Right ventricle myocardium inferior (tissue), 1 donor: ENCODE measurements at regions not wholly inside any gene's neighbourhood (a gene's known extent, or its start where the extent isn't known, plus 50 kb on each side); places are given as distances from the start of the nearest gene placed in this dataset.
A peak's percentile ranks its signal among the peaks of the same experiment; 100 is the strongest.

ENCODE experiments used
- ATAC-seq: fragments of 200-7000 bp; cut with Tn5 transposase; one replicate; pipeline ENCODE4 v1.9.1; 2020; ENCODE audit warnings: mild to moderate bottlenecking, moderate library complexity
- DNase-seq: peaks from one replicate; pipeline ENCODE4 v3.0.0; 2021; ENCODE audit errors: missing footprints
- intact Hi-C: fragments of 100-400 bp; cut with DNase I; formaldehyde crosslinking; loops from one replicate; pipeline ENCODE4 v1.11.0; 2022
- donor health status: DM: no; HTN: yes; CAD: no; lungs with severe emphysema.

DNA sequence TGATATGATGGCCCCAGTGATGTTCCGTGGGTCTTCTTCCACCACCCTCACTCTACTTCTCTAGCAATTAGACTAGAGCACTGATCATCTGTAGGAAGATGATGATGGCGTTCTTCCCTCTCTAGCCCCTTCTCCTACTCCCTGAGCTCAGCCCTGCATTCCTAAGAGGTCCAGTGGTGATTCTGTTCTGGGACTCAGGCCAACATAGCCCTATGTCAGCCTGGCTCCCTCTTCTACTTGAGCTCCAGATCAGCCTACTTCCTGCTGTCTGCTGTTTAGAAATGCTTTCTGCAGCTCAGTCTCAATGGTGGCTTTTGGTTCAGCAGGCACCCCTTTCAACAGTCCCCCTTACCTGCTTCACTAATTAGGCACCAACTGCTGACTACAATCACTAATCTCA is 86.1 kb upstream of the ZBED5 start:
- intact Hi-C loops = no loop called here
- DNase-seq (no peak), ATAC-seq (peak; percentile 62)

DNA sequence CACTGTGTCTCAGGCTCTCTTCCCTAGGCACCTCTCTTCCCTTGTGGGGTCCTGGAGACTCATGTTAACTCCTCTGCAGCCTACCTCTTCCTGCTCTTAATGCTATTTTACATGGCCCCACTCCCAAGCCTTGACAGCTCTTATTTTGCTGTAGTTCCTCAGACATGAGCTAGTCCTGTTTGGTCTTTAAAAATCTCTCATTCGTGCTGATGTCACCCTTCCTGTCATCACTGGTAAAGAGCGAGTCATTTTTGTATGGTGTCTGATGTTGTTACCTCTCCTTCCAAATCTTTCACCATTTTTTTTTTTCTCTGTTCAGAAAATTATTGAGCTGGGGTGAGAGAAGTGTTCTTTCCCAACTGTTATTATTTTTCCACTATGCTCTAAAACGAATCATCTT is 84.8 kb upstream of the ZBED5 start:
- intact Hi-C loops = no loop called here
- no peak for ATAC-seq

DNA sequence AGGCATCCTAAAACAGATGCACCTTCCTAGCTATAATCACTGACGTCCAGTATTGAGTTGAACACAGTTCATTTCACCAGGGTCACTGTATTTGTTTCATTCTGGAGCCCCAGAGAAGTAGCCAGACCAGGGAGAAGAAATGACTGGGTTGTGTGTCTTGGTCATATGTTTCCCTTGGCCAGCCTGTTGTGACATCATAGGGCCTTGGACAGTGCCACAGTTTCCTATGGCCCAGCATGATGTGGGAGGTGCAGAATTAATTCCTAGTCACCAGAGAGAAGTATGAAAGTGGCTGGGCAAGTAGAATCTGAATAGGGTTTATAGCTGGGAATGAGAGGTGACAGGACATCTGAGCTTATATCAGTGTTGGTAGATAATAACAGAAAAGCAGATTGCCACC is 84.0 kb upstream of the ZBED5 start:
- ATAC-seq = no peak
- no peak for DNase-seq
- intact Hi-C loops = no loop called here

More for the DNA sequence above, 84.8 kb upstream of the ZBED5 start:
- DNase-seq = no peak

DNA sequence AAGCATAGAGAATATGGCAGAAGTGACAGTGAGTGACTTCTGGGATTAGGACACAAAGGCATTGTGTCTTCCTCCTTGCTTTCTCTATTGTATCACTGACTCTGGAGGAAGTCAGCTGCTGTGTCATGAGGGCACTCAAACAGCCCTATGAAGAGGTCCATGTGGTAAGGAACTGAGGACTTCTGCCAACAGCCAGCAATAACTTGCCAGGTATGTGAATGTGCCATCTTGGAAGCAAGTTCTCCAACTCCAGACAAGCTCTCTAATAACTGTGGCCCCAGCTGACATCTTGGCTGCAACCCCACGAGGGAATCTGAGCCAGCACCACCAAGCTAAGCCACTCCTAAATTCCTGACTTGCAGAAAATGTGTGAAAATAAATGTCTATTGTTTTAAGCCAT is 83.6 kb upstream of the ZBED5 start:
- intact Hi-C loops = no loop called here
- no peak for DNase-seq
- ATAC-seq = peak; percentile 20

DNA sequence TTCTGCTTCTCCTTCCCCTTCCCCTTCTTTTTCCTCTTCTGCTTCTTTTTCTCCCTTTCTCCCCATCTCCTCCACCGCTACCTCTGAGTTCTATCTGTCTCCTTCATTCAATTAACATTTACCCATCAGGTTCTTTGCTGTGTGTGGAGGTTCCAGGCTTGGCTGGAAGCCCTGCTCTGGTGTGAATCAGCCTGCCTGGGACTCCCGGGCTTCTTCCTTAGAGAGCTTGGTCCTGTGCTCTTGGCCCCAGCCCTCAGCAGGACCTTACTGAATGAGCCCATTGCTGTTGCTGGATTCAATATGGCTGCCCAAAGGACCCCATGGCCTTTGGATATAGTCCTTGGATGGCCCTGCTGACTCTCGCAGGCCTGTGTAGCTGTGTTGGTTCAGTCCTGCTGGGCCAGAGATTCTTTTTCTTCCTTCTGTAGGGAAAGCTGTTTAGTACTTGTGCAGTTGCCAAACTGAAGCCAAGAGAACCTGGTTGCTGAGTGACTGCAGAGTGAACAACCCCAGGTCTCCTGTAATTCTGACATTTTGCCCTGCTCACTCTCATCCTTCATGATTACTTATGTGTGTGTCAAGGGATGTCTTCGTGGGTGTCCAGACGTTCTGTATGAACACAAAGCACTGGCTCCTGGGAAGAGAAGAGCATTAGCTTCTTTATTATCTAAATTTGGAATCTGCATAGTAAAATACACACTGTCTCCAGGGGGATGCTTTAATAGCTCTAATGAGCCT is 81.0 kb upstream of the ZBED5 start:
- intact Hi-C loops = no loop called here
- ATAC-seq (no peak), DNase-seq (no peak)

DNA sequence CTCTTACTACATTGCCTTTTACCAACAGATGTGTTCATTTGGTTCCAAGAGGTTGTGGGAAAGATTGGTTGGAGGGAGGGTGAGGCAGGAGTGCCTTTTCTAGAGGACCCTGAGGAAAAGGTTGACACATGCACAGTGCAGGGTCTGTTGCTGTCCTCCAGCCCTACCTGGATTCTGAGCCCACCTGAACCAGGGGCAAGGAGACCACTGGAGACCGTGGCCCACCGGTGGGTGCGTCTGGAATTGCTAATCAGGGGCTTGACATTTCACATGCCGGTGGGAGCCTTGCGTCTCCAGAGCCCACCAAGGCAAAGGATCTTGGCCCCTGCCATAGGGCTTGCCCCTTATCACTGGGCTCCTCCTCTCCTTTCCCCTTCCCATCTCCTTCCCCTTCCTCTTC is 80.4 kb upstream of the ZBED5 start:
- intact Hi-C loops = no loop called here
- DNase-seq (no peak), ATAC-seq (no peak)

DNA sequence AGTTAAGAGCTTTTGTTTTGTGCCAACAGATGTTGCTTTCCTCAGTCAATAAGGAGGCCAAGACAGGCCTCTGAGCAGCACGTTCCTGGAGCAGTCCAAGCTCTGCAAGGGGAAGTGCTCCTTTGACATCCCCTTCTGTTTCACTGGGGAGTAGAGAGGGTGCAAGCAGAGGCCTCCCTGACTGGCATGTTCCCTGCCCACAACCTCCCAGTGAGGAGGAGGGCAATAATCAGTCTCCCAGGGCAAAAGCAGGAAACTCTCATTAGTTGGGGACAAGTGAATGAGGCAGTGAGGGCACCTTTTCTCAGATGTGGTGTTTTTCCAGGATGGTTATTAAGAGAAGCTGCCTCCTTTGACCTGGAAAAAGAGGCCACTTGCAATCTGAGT is 79.5 kb upstream of the ZBED5 start:
- DNase-seq (no peak), ATAC-seq (no peak)
- intact Hi-C loops = no loop called here

DNA sequence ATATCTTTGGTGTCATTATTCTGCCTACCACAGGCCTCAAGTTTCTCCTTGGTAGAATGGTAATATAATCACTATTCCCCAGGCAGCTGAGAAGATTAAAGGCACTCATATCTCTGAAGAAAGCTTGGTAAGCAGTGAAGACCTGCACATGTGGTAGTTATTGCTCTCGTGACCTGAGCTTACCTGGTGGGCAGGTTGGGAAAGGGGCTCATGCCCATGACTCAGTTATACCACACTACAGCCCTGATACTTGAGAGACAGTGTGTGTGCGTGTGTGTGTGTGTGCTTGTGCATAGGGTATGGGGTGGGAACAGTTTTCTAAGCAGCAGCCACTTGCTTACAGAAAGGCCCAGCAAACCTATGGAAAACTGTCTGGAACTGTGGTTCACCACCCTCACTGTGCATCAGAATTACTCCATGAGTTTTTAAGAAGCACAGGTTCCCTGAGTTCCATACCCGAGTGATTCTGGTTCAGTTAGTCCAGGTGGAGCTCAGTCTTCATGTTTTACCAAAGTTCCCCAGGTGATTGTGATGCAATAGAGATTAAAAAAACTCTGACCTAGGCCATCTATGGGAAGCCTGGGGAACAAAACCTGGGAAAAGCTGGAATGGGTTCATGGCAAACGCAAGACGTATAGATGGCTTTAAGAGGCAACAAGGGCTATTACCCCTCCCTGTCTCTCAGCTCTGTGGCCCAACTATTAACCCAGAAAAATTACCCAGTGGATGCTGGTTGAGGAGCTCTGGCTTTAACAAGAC is 79.0 kb upstream of the ZBED5 start:
- intact Hi-C loops = no loop called here
- no peak for ATAC-seq
- DNase-seq = no peak

DNA sequence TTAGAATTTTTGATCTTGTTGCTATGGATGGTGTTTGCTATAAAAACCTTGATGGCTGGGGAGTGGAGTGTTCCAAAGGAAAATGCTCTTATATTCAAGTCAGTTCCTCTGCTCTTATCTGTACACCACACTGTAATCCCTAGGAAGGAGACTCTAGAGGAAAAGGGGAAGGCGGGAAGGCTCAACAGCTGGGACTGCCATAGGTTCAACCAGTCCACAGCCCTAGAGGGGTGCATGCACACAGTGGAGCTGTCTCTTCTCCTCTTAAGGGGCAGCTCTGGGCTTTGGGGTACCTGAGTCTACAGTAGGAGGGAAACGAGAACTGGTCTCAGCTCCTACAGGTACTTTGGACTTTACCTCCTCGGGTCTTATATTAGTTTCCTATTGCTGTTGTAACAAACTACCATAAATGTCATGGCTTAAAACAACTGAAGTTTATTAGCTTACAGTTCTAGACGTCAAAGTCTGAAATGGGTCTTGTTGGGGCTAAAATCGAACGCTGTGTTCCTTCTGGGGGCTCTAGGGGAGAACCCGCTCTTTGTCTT is 77.2 kb upstream of the ZBED5 start:
- DNase-seq = no peak
- intact Hi-C loops = no loop called here
- no peak for ATAC-seq

DNA sequence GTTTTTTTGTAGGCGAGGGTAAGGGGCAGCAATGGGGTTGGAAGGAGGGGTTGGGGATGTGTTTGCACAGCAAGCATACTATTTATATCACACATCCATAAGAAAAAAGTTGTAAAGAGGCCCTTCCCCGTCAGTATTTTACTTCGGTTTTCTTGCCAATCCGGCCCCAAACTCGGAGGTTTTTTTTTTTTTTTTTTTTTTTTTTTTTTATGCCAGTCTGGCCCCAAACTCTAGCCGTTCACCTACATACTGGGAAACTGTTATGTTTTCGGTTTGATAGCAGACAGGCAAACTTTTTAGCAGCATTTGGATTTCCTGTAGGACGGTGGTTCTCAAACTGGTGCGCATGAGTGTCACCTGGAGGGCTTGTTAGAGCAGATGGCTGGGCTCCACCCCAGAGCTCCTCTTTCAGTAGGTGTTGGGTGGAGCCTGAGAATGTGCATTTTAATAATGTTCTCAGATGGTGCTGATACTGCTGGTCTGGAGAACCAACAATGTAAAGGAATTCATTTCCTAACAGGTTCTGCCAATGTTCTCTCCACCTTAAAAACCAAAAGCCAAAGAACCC is 76.5 kb upstream of the ZBED5 start:
- ATAC-seq = no peak
- intact Hi-C loops = loop anchor here (1.0 to 5.0 kb wide), 4 partner anchors 76 to 853 kb away; partner anchors contain the start of gene EIF4G2
- no peak for DNase-seq

DNA sequence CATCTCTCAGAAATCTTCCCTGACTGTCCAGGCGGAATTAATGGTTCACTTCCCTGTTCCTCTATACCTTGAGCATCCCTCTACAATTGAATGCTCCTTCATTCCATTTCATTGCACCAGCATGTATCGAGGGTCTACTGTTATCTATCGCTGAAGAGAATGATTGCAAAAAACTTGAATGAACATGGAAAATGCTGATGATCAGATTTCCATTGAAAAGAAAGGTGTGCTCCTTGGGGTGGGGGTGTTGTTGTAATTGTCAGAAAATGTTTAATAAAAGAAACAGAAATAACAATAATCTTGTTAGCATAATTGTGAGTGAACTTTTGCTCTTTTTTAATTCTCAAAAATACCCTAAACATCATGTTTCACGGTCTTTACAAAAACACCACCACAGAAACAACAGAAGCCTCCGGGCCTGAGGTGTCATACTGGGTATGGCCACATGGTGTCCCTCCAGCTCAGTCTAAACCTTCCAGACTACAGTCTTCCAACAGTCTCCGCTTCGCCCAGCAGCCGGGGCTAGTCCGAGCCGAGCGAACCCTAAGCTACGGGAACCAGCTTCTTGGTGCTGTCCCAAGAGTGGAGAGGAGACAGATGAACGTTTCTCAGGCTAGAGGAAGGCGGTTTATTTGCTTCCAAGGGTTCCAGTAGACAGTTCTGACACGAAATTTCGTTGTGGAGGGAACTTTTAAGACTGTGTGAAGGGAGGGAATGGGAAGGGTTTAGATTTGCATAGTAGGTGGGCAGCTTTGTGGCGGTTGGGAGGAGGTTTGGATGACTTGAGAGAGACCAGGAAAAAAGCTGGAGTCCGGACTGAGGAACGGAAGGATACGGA is 75.8 kb upstream of the ZBED5 start:
- intact Hi-C loops = loop anchor here (1.0 to 5.0 kb wide), 5 partner anchors 77 to 854 kb away; partner anchors contain the start of gene EIF4G2
- DNase-seq (peak; percentile 92), ATAC-seq (peak; percentile 85)

DNA sequence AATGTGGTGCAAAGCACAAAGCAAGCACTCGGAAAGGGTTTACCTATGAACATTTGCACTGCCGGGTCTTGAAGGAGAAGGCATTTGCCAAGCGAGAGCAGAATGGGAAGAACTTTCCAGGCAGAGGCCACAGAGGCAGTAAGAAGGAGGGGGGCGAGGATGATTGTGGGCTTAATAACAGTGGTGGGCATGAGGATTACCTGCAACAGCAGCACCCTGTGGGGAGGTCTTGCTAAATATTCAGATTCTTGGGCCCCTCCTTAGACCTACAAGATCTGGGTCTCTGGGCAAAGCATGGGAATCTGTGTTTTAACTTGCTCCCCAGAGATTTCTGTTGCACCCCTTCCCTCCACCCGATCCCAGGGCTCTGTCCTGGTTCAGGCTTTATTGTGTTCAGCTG is 75.1 kb upstream of the ZBED5 start:
- ATAC-seq = no peak
- intact Hi-C loops = loop anchor here (1.0 to 5.0 kb wide), 4 partner anchors 89 to 854 kb away; partner anchors contain the start of gene EIF4G2
- no peak for DNase-seq

DNA sequence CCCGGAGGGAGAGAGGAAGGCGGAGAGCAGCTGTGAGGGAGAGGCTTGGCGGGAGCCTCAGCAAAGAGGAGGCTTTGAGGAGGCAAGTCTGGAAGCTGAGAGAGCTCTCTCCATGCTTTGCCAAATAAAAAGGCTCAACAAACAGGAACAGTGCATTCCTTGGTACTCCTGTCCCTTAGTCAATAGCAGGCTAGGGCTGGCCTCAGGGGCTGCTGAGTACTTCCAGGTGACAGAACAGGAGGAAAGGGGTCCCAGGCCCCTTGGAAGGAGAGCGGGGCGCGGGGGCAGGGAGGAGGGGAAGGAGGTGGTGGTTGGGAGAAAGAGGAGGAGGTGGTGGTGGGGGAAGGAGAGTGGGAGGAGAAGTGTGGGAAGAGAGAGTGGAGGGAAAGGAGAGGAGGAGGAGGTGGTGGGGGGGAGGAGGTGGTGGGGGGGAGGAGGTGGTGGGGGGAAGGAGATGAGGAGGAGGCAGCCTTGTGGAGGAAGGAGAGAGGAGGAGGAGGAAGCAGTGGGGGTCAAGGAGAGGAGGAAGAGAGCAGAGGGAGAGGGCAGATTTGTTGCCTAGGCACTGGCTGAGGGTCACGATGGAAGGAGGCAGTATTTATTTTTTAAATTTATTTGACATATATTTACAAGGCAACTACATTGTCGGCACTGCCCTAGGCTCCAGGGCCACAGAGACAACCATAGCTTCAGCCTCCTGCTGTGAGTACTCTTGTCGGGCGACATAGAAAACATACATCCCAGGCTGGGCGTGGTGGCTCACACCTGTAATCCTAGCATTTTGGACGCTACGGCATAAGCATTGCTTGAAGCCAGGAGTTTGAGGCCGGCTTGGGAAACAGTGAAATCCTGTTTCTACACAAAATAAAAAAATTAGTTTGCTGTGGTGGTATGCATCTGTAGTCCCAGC is 74.2 kb upstream of the ZBED5 start:
- DNase-seq = peak; percentile 75
- ATAC-seq = peak; percentile 73
- intact Hi-C loops = loop anchor here (1.0 to 5.0 kb wide), 4 partner anchors 74 to 855 kb away; partner anchors contain the start of genes EIF4G2 and ZBED5

DNA sequence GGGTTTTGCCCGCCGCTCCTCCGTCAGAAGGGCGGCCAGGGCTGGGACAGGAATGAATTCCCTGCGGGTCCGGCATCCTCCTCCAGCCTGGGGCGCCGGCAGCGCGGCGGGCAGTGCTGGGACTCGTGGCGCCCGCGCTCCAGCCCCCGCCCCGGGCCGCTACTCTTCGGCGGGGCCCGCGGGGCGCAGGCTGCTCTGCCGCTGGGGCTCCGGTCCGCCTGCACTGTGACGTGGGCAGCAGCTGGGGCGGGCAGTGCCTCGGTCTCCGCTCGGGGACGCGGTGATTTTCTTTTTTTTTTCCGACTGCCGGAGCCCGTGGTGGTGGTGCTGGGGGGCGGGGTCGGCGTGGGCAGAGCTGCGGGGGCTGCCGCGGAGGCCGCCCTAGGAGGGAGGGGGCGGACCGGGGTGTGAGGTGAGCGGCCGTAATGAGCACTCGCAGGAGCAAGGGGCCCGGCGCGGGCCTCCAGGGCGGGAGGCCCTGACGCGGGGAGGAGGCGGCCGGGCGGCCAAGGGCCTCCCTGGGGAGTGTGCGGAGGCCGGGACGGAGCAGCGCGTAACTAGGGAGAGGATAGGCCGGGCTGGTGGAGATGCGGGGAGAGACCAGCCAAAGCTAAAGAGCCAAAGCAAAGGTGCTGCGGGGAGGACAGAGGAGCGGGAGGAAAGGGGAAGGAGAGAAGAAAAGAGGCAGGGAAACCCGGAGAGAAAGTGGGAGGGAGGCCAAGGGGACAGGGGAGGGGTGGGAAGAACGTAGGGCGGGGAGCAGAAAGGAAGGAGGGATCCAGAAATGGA is 73.3 kb upstream of the ZBED5 start:
- ATAC-seq (peak; percentile 79), DNase-seq (peak; percentile 88)
- intact Hi-C loops = loop anchor here (1.0 to 5.0 kb wide), 4 partner anchors 73 to 856 kb away; partner anchors contain the start of genes EIF4G2 and ZBED5

DNA sequence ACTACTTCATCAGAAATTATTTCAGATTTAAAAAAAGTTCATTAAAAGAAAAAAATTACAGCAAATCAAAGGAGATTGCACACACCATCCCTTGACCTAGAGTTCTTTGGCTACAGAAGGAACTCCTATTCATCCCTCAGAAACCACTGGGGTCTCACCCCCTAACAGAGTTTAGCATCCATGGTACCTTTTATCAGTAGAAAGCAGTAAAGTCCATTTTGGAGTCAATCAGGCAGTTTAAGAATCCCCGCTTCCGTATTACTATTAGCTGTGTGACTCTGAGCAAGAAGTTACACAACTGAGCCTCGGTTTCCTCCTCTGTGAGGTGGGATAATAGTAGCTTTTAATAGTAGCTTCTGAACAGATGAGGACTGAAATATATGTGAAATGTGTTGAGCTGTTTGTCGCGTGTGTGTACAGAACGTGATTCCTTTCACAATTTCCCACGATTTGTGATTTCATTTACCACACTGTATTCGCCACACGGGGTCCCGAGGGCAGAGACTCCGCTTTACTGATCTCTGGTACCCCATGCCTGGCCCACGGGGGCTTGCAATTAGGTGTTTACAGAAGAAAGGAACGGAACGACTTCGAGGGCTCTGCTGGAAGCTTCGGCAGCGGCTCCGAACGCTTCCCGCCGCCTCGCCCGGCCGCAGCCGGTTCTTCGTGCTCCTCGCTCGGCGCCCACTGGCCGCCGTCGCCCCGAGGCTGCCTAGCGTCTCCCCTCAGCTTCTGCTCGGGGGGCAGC is 72.5 kb upstream of the ZBED5 start:
- DNase-seq (peak; percentile 67), ATAC-seq (no peak)
- intact Hi-C loops = loop anchor here (5.0 kb wide), 3 partner anchors 123 to 857 kb away; partner anchors contain the start of gene EIF4G2

DNA sequence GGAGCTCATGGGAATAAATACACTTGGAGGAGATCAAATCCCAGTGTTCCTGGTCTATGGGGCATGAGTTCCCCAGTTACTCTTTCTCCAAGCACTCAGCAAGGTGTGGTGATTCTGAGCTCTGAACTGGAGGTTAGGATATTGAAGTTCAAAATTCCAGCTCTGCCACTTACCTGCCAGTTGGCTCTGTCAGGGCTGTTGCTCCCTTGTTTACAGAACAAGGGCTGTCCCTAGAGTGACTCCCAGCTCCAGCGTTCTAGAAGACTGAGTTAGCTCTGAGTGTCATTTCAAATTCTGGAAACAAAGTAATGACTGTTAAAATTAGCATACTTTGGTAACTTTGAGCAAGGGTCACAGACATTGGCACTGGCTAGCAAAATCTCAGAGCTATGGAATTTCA is 69.7 kb upstream of the ZBED5 start:
- DNase-seq (no peak), ATAC-seq (no peak)
- intact Hi-C loops = no loop called here
